ENCODE measurements at regions not wholly inside any gene's neighbourhood (a gene's known extent, or its start where the extent isn't known, plus 50 kb on each side); places are given as distances from the start of the nearest gene placed in this dataset.

DNA sequence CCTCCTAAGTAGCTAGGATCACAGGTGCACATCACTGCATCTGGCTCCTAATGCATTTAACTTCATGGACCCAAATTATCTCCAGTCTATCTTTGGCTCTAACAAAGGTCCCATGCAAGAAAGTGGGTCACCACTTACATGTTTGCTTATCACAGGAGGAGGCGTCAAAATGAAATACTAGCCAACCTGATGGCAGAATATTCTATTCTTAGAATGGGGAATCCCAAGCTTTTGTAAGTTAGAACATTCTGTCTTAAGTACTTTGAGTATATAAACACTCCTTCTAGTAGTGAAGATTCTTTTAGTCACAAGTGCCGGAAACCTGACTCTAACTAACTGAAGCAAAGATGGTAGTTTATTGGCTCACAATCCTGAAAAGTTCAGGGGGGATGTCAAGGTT lies 72.0 kb upstream of the ADAMTS9 start (continued):
- TF ChIP-seq, protein P1, sequence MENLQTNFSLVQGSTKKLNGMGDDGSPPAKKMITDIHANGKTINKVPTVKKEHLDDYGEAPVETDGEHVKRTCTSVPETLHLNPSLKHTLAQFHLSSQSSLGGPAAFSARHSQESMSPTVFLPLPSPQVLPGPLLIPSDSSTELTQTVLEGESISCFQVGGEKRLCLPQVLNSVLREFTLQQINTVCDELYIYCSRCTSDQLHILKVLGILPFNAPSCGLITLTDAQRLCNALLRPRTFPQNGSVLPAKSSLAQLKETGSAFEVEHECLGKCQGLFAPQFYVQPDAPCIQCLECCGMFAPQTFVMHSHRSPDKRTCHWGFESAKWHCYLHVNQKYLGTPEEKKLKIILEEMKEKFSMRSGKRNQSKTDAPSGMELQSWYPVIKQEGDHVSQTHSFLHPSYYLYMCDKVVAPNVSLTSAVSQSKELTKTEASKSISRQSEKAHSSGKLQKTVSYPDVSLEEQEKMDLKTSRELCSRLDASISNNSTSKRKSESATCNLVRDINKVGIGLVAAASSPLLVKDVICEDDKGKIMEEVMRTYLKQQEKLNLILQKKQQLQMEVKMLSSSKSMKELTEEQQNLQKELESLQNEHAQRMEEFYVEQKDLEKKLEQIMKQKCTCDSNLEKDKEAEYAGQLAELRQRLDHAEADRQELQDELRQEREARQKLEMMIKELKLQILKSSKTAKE (IDR thresholded peaks at IDR 0.05; ENCODE audit: low read depth, poor library complexity, severe bottlenecking): no peak

DNA sequence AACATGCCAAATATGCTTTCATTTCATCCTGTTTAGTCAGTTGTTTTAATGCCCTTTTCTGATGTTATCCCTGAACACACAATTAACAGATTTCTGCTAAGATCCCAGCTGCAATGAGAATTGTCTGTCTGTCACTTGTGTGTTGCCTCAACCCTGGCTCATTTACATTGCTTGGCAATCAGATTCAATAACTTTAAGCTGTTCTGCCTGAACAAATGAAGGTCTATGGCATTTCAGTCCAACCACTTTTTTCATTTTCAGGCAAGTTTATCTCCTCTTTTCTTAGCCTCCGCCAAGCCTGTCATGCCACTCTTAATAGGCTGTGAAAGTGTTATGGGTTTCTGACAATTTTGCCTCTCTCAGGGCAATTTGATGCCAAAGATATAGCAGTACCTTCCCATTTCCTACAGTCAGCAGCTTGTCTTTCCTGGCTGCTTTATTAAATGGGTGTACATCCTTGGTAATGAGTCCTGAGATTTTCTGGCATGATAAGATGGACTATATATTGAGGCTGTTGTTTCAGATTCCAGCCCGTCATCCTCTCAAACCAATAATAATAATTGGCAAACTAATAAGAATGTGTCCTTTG lies 68.7 kb upstream of the ADAMTS9 start:
- Histone ChIP-seq H3K9me3 (replicated peaks; ENCODE audit: control insufficient read depth, insufficient read depth, low read length) (no peaks in the 10 kb centered on the region), H2AFZ (ENCODE audit: control insufficient read depth, low read depth, low read length) (no peak overlapping the region), H3K79me2 (ENCODE audit: control insufficient read depth, insufficient read depth, low read length) (no peaks in the 10 kb centered on the region), H3K27me3 (replicated peaks in 1 of 2; ENCODE audit: control insufficient read depth in 2 of 2, insufficient read depth in 2 of 2, low read length in 1 of 2) (no peaks in the 10 kb centered on the region), H3K4me3 (no peak overlapping the region), H4K20me1 (ENCODE audit: control insufficient read depth, insufficient read depth) (no peaks in the 10 kb centered on the region), H3K27ac (ENCODE audit: control insufficient read depth, insufficient read depth) (no peak overlapping the region), H3K9ac (ENCODE audit: control insufficient read depth, insufficient read depth, low read length) (no peak overlapping the region), H3K36me3 (ENCODE audit: control insufficient read depth in 2 of 2, insufficient read depth in 2 of 2, low read length in 1 of 2) (no peaks in the 10 kb centered on the region), H3K4me1 (ENCODE audit: control insufficient read depth, insufficient read depth, low read length) (no peaks in the 10 kb centered on the region), H3K4me2 (ENCODE audit: control insufficient read depth, insufficient read depth) (no peak overlapping the region)
- in situ Hi-C loops (cut with MboI): no loop called here
- 46% methylated on average over 2 of the region's 2 CpGs for WGBS (ENCODE audit: insufficient coverage, insufficient replicate concordance, low lambda C conversion rate, missing lambda C conversion rate)
- intact Hi-C loops (cut with micrococcal nuclease; ENCODE audit: unreplicated experiment): no loop called here
- DNase-seq (ENCODE audit: low read depth, low spot score) (no peak), FAIRE-seq (no peak), ATAC-seq (no peak)
- ChIA-PET SMC1A (ENCODE audit: uncharacterized antibody, unreplicated experiment) (no interaction called here), CTCF (no interaction called here), RAD21 (ENCODE audit: unreplicated experiment) (no interaction called here), POLR2A (no interaction called here)
- TF ChIP-seq ETV6 (conservative IDR thresholded peaks at IDR 0.05 in 1 of 2, IDR thresholded peaks at IDR 0.05 in 1 of 2; ENCODE audit: borderline replicate concordance in 1 of 2, low read depth in 1 of 2): 0 out of 4 replicates have a peak, but pooled peaks of 1 of the 2 experiments have one; percentile 55
- TF ChIP-seq SMC3 (IDR thresholded peaks at IDR 0.05; ENCODE audit: borderline replicate concordance, low read length): no peak
- no TSS peak for BruUV-seq (replicated peaks)

Data from GM12878 (cell line).